ENCODE measurements at regions not wholly inside any gene's neighbourhood (a gene's known extent, or its start where the extent isn't known, plus 50 kb on each side); places are given as distances from the start of the nearest gene placed in this dataset.

- H3K4me3 ChIP-seq: no peak overlapping the region
These were observed 63.2 kb upstream of the FHIP2A start for GRCh38 chr10:114758331-114758730.

GRCh38 chr10:114761205-114762193, 60.1 kb upstream of the FHIP2A start:
- no peak overlapping the region for H3K27ac ChIP-seq
- H3K36me3 ChIP-seq (ENCODE audit: insufficient read depth, low read length): no peaks in the 10 kb centered on the region
- no peak for TF ChIP-seq POLR2AphosphoS5 (IDR thresholded peaks at IDR 0.05; ENCODE audit: borderline replicate concordance, low read depth, low read length)
- TF ChIP-seq FOXP2 (optimal IDR thresholded peaks at IDR 0.05; ENCODE audit: control extremely low read depth, extremely low read length, insufficient read depth): no peak
- TF ChIP-seq EZH2 (IDR thresholded peaks at IDR 0.05): no peak
- no peak overlapping the region for H3K9ac ChIP-seq (ENCODE audit: insufficient read length)
- no peak for DNase-seq (ENCODE audit: low read depth, low spot score)
- H3K4me3 ChIP-seq: no peak overlapping the region
- H3K9me3 ChIP-seq (ENCODE audit: low read depth, low read length): no peaks in the 10 kb centered on the region

More at GRCh38 chr10:114758331-114758730, 63.2 kb upstream of the FHIP2A start:
- no peaks in the 10 kb centered on the region for H3K36me3 ChIP-seq (ENCODE audit: insufficient read depth, low read length)
- no peak for TF ChIP-seq EZH2 (IDR thresholded peaks at IDR 0.05)
- TF ChIP-seq POLR2AphosphoS5 (IDR thresholded peaks at IDR 0.05; ENCODE audit: borderline replicate concordance, low read depth, low read length): no peak
- TF ChIP-seq FOXP2 (optimal IDR thresholded peaks at IDR 0.05; ENCODE audit: control extremely low read depth, extremely low read length, insufficient read depth): no peak
- DNase-seq (ENCODE audit: low read depth, low spot score): no peak
- no peak overlapping the region for H3K9ac ChIP-seq (ENCODE audit: insufficient read length)
- no peaks in the 10 kb centered on the region for H3K9me3 ChIP-seq (ENCODE audit: low read depth, low read length)
- no peak overlapping the region for H3K27ac ChIP-seq

- Histone ChIP-seq H3K36me3 (ENCODE audit: insufficient read depth, low read length) (no peaks in the 10 kb centered on the region), H3K9ac (ENCODE audit: insufficient read length) (no peak overlapping the region), H3K27ac (no peak overlapping the region), H3K9me3 (ENCODE audit: low read depth, low read length) (no peaks in the 10 kb centered on the region), H3K4me3 (no peak overlapping the region)
- DNase-seq (ENCODE audit: low read depth, low spot score): no peak
- TF ChIP-seq FOXP2 (optimal IDR thresholded peaks at IDR 0.05; ENCODE audit: control extremely low read depth, extremely low read length, insufficient read depth) (no peak), POLR2AphosphoS5 (IDR thresholded peaks at IDR 0.05; ENCODE audit: borderline replicate concordance, low read depth, low read length) (no peak), EZH2 (IDR thresholded peaks at IDR 0.05) (no peak)
These were observed 58.8 kb upstream of the FHIP2A start for GRCh38 chr10:114762811-114763210.

GRCh38 chr10:114764656-114765055, 56.9 kb upstream of the FHIP2A start:
- no peak for DNase-seq (ENCODE audit: low read depth, low spot score)
- Histone ChIP-seq H3K36me3 (ENCODE audit: insufficient read depth, low read length) (no peaks in the 10 kb centered on the region), H3K9ac (ENCODE audit: insufficient read length) (no peak overlapping the region), H3K27ac (no peak overlapping the region), H3K4me3 (no peak overlapping the region), H3K9me3 (ENCODE audit: low read depth, low read length) (no peaks in the 10 kb centered on the region)
- TF ChIP-seq FOXP2 (optimal IDR thresholded peaks at IDR 0.05; ENCODE audit: control extremely low read depth, extremely low read length, insufficient read depth): no peak
- TF ChIP-seq POLR2AphosphoS5 (IDR thresholded peaks at IDR 0.05; ENCODE audit: borderline replicate concordance, low read depth, low read length): no peak
- no peak for TF ChIP-seq EZH2 (IDR thresholded peaks at IDR 0.05)

GRCh38 chr10:114766470-114766869, 55.1 kb upstream of the FHIP2A start:
- Histone ChIP-seq H3K4me3 (no peak overlapping the region), H3K27ac (no peak overlapping the region), H3K9ac (ENCODE audit: insufficient read length) (no peak overlapping the region), H3K36me3 (ENCODE audit: insufficient read depth, low read length) (no peaks in the 10 kb centered on the region), H3K9me3 (ENCODE audit: low read depth, low read length) (no peaks in the 10 kb centered on the region)
- DNase-seq (ENCODE audit: low read depth, low spot score): no peak
- TF ChIP-seq FOXP2 (optimal IDR thresholded peaks at IDR 0.05; ENCODE audit: control extremely low read depth, extremely low read length, insufficient read depth) (no peak), EZH2 (IDR thresholded peaks at IDR 0.05) (no peak), POLR2AphosphoS5 (IDR thresholded peaks at IDR 0.05; ENCODE audit: borderline replicate concordance, low read depth, low read length) (no peak)

GRCh38 chr10:114767101-114767985, 54.2 kb upstream of the FHIP2A start:
- H3K27ac ChIP-seq: no peak overlapping the region
- no peaks in the 10 kb centered on the region for H3K36me3 ChIP-seq (ENCODE audit: insufficient read depth, low read length)
- TF ChIP-seq FOXP2 (optimal IDR thresholded peaks at IDR 0.05; ENCODE audit: control extremely low read depth, extremely low read length, insufficient read depth): no peak
- TF ChIP-seq POLR2AphosphoS5 (IDR thresholded peaks at IDR 0.05; ENCODE audit: borderline replicate concordance, low read depth, low read length): no peak
- no peak for TF ChIP-seq EZH2 (IDR thresholded peaks at IDR 0.05)
- DNase-seq (ENCODE audit: low read depth, low spot score): no peak
- no peaks in the 10 kb centered on the region for H3K9me3 ChIP-seq (ENCODE audit: low read depth, low read length)
- no peak overlapping the region for H3K9ac ChIP-seq (ENCODE audit: insufficient read length)
- H3K4me3 ChIP-seq: peak overlapping the region; percentile 62

GRCh38 chr10:114767986-114768821, 53.4 kb upstream of the FHIP2A start:
- peak overlapping the region; percentile 62 for H3K4me3 ChIP-seq
- H3K9me3 ChIP-seq (ENCODE audit: low read depth, low read length): no peaks in the 10 kb centered on the region
- H3K27ac ChIP-seq: no peak overlapping the region
- no peak overlapping the region for H3K9ac ChIP-seq (ENCODE audit: insufficient read length)
- H3K36me3 ChIP-seq (ENCODE audit: insufficient read depth, low read length): no peaks in the 10 kb centered on the region
- no peak for TF ChIP-seq POLR2AphosphoS5 (IDR thresholded peaks at IDR 0.05; ENCODE audit: borderline replicate concordance, low read depth, low read length)
- TF ChIP-seq FOXP2 (optimal IDR thresholded peaks at IDR 0.05; ENCODE audit: control extremely low read depth, extremely low read length, insufficient read depth): no peak
- TF ChIP-seq EZH2 (IDR thresholded peaks at IDR 0.05): no peak
- no peak for DNase-seq (ENCODE audit: low read depth, low spot score)
